ENCODE measurements at regions not wholly inside any gene's neighbourhood (a gene's known extent, or its start where the extent isn't known, plus 50 kb on each side); places are given as distances from the start of the nearest gene placed in this dataset.

- no peak for TF ChIP-seq RAD21 (conservative IDR thresholded peaks at IDR 0.05 in 1 of 2, IDR thresholded peaks at IDR 0.05 in 1 of 2)
- no peak for TF ChIP-seq CTCF (IDR thresholded peaks at IDR 0.05)
- no peak for TF ChIP-seq CBX2 (IDR thresholded peaks at IDR 0.05; ENCODE audit: borderline replicate concordance, low read depth)
- TF ChIP-seq POLR2A (IDR thresholded peaks at IDR 0.05; ENCODE audit: low read length): no peak
- no peak for TF ChIP-seq POLR2AphosphoS2 (conservative IDR thresholded peaks at IDR 0.05; ENCODE audit: low read length)
- TF ChIP-seq NPAS2 (CRISPR knock-in tag; IDR thresholded peaks at IDR 0.05; ENCODE audit: borderline replicate concordance): no peak
- TF ChIP-seq ESRRA (IDR thresholded peaks at IDR 0.05; ENCODE audit: borderline replicate concordance, low read length): no peak
- no peak for TF ChIP-seq HDAC2 (IDR thresholded peaks at IDR 0.05)
- no peak for TF ChIP-seq SMC3 (IDR thresholded peaks at IDR 0.05)
- no peak for TF ChIP-seq EP300 (IDR thresholded peaks at IDR 0.05)
- TF ChIP-seq MAFK (IDR thresholded peaks at IDR 0.05; ENCODE audit: partially characterized antibody): no peak
- no peak for TF ChIP-seq CEBPB (IDR thresholded peaks at IDR 0.05)
Observed at GRCh38 chr18:71966791-71967190, 577.4 kb downstream of the CBLN2 start.
